ENCODE measurements at regions not wholly inside any gene's neighbourhood (a gene's known extent, or its start where the extent isn't known, plus 50 kb on each side); places are given as distances from the start of the nearest gene placed in this dataset.

GRCh38 chr5:63439537-63439936 lies 522.7 kb downstream of the HTR1A start:
- no peak for TF ChIP-seq CTCF (IDR thresholded peaks at IDR 0.05; ENCODE audit: partially characterized antibody, unreplicated experiment)
- no peaks in the 10 kb centered on the region for H3K9me3 Mint-ChIP-seq (ENCODE audit: unreplicated experiment)
- H3K36me3 Mint-ChIP-seq (ENCODE audit: unreplicated experiment), result no peaks in the 10 kb centered on the region
- no peaks in the 10 kb centered on the region for H3K4me1 Mint-ChIP-seq (ENCODE audit: low read depth, unreplicated experiment)
- H3K27me3 Mint-ChIP-seq (ENCODE audit: unreplicated experiment), result no peaks in the 10 kb centered on the region
- no peak overlapping the region for H3K27ac Mint-ChIP-seq (ENCODE audit: unreplicated experiment)
- no peak for DNase-seq
- H3K4me3 Mint-ChIP-seq (ENCODE audit: unreplicated experiment), result no peak overlapping the region

GRCh38 chr5:63409737-63410136 lies 552.5 kb downstream of the HTR1A start:
- Mint-ChIP-seq H3K4me1 (ENCODE audit: low read depth, unreplicated experiment) (no peaks in the 10 kb centered on the region), H3K27me3 (ENCODE audit: unreplicated experiment) (no peaks in the 10 kb centered on the region), H3K4me3 (ENCODE audit: unreplicated experiment) (no peak overlapping the region), H3K36me3 (ENCODE audit: unreplicated experiment) (no peaks in the 10 kb centered on the region), H3K27ac (ENCODE audit: unreplicated experiment) (no peak overlapping the region), H3K9me3 (ENCODE audit: unreplicated experiment) (no peaks in the 10 kb centered on the region)
- no peak for DNase-seq
- TF ChIP-seq CTCF (IDR thresholded peaks at IDR 0.05; ENCODE audit: partially characterized antibody, unreplicated experiment), result no peak

- no peak overlapping the region for H3K4me3 Mint-ChIP-seq (ENCODE audit: unreplicated experiment)
- H3K4me1 Mint-ChIP-seq (ENCODE audit: low read depth, unreplicated experiment), result no peaks in the 10 kb centered on the region
- no peaks in the 10 kb centered on the region for H3K9me3 Mint-ChIP-seq (ENCODE audit: unreplicated experiment)
- no peak for DNase-seq
- H3K27me3 Mint-ChIP-seq (ENCODE audit: unreplicated experiment), result no peaks in the 10 kb centered on the region
- H3K27ac Mint-ChIP-seq (ENCODE audit: unreplicated experiment), result no peak overlapping the region
- TF ChIP-seq CTCF (IDR thresholded peaks at IDR 0.05; ENCODE audit: partially characterized antibody, unreplicated experiment), result no peak
- H3K36me3 Mint-ChIP-seq (ENCODE audit: unreplicated experiment), result no peaks in the 10 kb centered on the region
These were observed 553.3 kb downstream of the HTR1A start for GRCh38 chr5:63408984-63409383.

GRCh38 chr5:63401436-63402046 lies 560.7 kb downstream of the HTR1A start:
- H3K36me3 Mint-ChIP-seq (ENCODE audit: unreplicated experiment), result no peaks in the 10 kb centered on the region
- TF ChIP-seq CTCF (IDR thresholded peaks at IDR 0.05; ENCODE audit: partially characterized antibody, unreplicated experiment), result peak; percentile 84
- H3K4me3 Mint-ChIP-seq (ENCODE audit: unreplicated experiment), result no peak overlapping the region
- peaks cover 1% of the 10 kb centered on the region for H3K9me3 Mint-ChIP-seq (ENCODE audit: unreplicated experiment)
- no peaks in the 10 kb centered on the region for H3K27me3 Mint-ChIP-seq (ENCODE audit: unreplicated experiment)
- no peak overlapping the region for H3K27ac Mint-ChIP-seq (ENCODE audit: unreplicated experiment)
- peak; percentile 84 for DNase-seq
- H3K4me1 Mint-ChIP-seq (ENCODE audit: low read depth, unreplicated experiment), result peaks cover 3% of the 10 kb centered on the region

GRCh38 chr5:63400079-63400478 lies 562.2 kb downstream of the HTR1A start:
- Mint-ChIP-seq H3K27me3 (ENCODE audit: unreplicated experiment) (no peaks in the 10 kb centered on the region), H3K9me3 (ENCODE audit: unreplicated experiment) (peaks cover 1% of the 10 kb centered on the region), H3K36me3 (ENCODE audit: unreplicated experiment) (no peaks in the 10 kb centered on the region), H3K4me3 (ENCODE audit: unreplicated experiment) (no peak overlapping the region), H3K27ac (ENCODE audit: unreplicated experiment) (no peak overlapping the region), H3K4me1 (ENCODE audit: low read depth, unreplicated experiment) (peaks cover 3% of the 10 kb centered on the region)
- DNase-seq, result no peak
- TF ChIP-seq CTCF (IDR thresholded peaks at IDR 0.05; ENCODE audit: partially characterized antibody, unreplicated experiment), result no peak

All from glutamatergic neuron (in vitro differentiated cells).